ENCODE measurements at regions not wholly inside any gene's neighbourhood (a gene's known extent, or its start where the extent isn't known, plus 50 kb on each side); places are given as distances from the start of the nearest gene placed in this dataset.

DNA sequence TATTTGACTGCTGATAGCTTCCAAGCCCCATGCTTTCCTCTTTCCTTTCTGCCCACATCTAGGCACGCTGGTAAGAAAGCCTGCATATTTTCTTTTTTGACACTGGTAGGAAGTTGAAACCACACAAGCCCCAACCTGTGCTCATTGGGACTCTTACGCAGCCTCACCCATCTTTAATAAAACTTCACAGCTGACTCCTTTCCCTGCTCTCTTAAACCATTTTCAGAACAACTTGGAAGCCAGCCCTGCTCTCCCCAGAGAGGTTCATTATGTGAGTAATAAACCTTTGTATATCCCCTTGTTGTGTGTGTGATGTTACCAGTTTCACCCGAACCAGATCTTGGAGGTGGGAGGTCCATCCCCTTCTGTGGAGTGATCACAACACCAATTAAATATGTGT, 268.4 kb downstream of the GPD2 start:
- Mint-ChIP-seq H3K9me3 (no peaks in the 10 kb centered on the region), H3K27ac (no peak overlapping the region), H3K36me3 (ENCODE audit: insufficient read depth in 2 of 2) (no peaks in the 10 kb centered on the region), H3K4me3 (no peak overlapping the region), H3K4me1 (ENCODE audit: low read depth) (no peaks in the 10 kb centered on the region), H3K27me3 (ENCODE audit: low read depth) (peaks cover 4% of the 10 kb centered on the region)
- DNase-seq (no peak), ATAC-seq (replicated peaks in 1 of 2) (no peak)

DNA sequence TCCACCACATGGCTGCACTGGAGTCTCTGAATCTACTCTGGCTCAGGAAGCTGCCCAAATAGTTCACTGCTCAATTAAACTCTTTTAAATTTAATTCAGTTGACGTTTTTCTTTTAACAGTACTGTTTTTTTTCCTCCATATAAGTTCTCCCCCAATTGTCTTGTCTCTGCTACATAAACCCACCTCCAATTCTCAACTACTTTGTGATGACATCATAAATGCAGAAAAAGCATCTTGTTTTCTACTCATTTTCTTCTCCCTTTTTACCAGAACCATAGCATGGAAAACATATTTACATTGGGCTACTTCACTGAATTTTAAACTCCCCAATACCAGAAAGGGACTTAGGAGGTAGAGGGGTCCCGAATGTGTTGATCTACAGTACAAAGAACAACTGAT, 270.4 kb downstream of the GPD2 start:
- Mint-ChIP-seq H3K4me3 (no peak overlapping the region), H3K36me3 (ENCODE audit: insufficient read depth in 2 of 2) (no peaks in the 10 kb centered on the region), H3K27ac (no peak overlapping the region), H3K9me3 (no peaks in the 10 kb centered on the region), H3K27me3 (ENCODE audit: low read depth) (peaks cover 4% of the 10 kb centered on the region), H3K4me1 (ENCODE audit: low read depth) (no peaks in the 10 kb centered on the region)
- DNase-seq: no peak
- no peak for ATAC-seq (replicated peaks in 1 of 2)

DNA sequence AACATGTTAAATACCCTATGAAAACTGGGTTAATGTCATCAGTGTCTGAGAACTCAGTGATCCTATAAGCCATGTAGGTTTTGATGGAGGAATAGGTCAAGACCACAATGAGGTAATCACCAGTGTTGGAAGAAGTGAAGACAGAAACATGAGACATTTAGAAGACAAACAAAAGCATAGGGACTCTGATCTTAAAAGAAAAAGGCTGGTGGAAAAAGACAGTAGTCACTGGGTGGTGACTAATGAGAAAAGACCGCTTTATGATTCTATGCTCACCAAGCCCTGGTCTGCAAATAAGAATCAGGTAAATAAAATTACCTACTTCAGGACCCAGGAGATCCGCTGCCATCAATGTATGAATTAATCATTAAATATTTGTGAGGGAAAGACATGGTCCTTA, 271.9 kb downstream of the GPD2 start:
- Mint-ChIP-seq H3K9me3 (no peaks in the 10 kb centered on the region), H3K27ac (no peak overlapping the region), H3K27me3 (ENCODE audit: low read depth) (no peaks in the 10 kb centered on the region), H3K4me1 (ENCODE audit: low read depth) (no peaks in the 10 kb centered on the region), H3K36me3 (ENCODE audit: insufficient read depth in 2 of 2) (no peaks in the 10 kb centered on the region), H3K4me3 (no peak overlapping the region)
- ATAC-seq (replicated peaks in 1 of 2) (no peak), DNase-seq (no peak)

DNA sequence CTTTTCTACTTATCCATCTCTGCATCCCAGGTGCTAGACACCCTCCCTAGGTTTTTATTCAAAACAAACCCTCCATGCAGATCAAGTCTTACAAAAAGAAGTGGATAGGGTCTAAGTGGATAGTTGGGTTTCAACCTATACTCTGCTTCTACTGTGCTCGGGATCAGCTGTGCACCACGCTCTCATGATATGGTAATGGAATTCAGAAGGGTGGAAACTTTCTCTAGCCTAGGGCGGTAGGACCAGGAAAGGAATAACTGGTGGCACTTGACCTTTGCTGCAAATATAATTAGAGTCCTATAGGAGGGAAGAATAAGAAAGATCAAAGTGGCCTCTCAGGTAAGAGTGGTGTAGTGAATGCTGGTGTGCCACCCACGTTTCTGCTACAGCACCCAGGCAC, 272.9 kb downstream of the GPD2 start:
- Mint-ChIP-seq H3K27me3 (ENCODE audit: low read depth) (no peaks in the 10 kb centered on the region), H3K36me3 (ENCODE audit: insufficient read depth in 2 of 2) (no peaks in the 10 kb centered on the region), H3K27ac (no peak overlapping the region), H3K4me1 (ENCODE audit: low read depth) (no peaks in the 10 kb centered on the region), H3K9me3 (no peaks in the 10 kb centered on the region), H3K4me3 (no peak overlapping the region)
- ATAC-seq (replicated peaks in 1 of 2): no peak
- DNase-seq: no peak

DNA sequence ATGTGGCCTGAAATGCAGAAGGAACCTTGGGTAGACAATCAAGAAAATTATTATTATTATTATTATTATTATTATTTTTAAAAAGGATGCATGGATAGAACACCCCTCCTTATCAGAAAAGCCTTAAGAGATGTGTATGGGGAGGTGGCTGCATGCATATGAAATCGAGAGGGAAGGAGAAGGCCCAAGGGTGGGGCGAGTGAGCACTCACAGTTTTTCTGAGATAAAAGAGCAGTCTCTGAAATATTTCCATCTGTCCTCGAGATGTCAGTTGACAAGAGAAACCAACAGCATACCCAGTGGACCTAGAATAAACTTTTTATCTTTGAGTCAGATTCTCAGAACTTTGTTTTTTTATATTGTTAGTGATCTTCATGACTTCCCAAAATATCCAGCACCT, 282.9 kb downstream of the GPD2 start:
- H3K27me3 Mint-ChIP-seq (ENCODE audit: low read depth): peaks cover 6% of the 10 kb centered on the region
- H3K4me3 Mint-ChIP-seq: no peak overlapping the region
- no peak for DNase-seq
- no peak overlapping the region for H3K27ac Mint-ChIP-seq
- no peak for ATAC-seq (replicated peaks in 1 of 2)
- H3K36me3 Mint-ChIP-seq (ENCODE audit: insufficient read depth in 2 of 2): no peaks in the 10 kb centered on the region
- no peaks in the 10 kb centered on the region for H3K9me3 Mint-ChIP-seq
- no peaks in the 10 kb centered on the region for H3K4me1 Mint-ChIP-seq (ENCODE audit: low read depth)

DNA sequence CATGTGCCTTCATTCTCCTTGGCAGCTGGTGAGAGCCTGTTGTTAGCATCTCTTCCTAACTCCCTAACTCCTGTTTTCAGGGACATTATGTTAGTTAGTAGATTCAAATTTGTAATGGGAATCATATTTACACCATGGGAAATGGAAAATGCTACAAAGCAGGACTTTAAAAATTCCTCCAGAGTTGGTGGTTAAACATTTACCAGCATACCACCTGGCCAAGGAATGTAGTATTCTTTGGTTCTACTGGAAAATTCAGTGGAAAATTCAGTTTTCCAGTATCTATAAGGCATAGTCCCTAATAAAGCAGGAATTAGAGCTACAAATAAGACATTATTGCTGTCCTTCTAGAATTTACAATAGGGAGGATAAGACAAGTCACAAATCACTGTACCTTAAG, 291.7 kb downstream of the GPD2 start:
- Mint-ChIP-seq H3K27ac (no peak overlapping the region), H3K27me3 (ENCODE audit: low read depth) (no peaks in the 10 kb centered on the region), H3K4me1 (ENCODE audit: low read depth) (no peaks in the 10 kb centered on the region), H3K36me3 (ENCODE audit: insufficient read depth in 2 of 2) (no peaks in the 10 kb centered on the region), H3K9me3 (no peaks in the 10 kb centered on the region), H3K4me3 (no peak overlapping the region)
- DNase-seq: no peak
- no peak for ATAC-seq (replicated peaks in 1 of 2)

DNA sequence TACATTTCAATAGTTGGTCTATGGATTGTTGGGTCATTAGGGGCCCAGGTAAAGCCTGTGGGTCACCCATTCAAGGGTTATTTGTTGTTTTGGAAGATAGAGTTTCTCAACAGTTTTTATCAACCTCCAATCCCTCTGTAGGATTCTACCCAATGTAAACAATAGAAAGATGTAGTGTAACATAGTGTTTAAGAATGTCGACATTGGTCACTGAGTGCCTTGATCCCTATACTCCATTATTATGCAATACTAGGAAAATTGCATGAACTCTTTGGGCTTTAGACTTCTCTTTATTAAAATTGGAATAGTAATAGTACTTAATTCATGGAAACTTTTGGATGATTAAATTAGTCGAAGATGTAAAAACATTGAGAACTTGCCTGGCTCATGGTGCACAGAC, 292.1 kb downstream of the GPD2 start:
- no peaks in the 10 kb centered on the region for H3K36me3 Mint-ChIP-seq (ENCODE audit: insufficient read depth in 2 of 2)
- no peak overlapping the region for H3K27ac Mint-ChIP-seq
- no peaks in the 10 kb centered on the region for H3K27me3 Mint-ChIP-seq (ENCODE audit: low read depth)
- DNase-seq: no peak
- no peak overlapping the region for H3K4me3 Mint-ChIP-seq
- ATAC-seq (replicated peaks in 1 of 2): no peak
- no peaks in the 10 kb centered on the region for H3K9me3 Mint-ChIP-seq
- H3K4me1 Mint-ChIP-seq (ENCODE audit: low read depth): no peaks in the 10 kb centered on the region

DNA sequence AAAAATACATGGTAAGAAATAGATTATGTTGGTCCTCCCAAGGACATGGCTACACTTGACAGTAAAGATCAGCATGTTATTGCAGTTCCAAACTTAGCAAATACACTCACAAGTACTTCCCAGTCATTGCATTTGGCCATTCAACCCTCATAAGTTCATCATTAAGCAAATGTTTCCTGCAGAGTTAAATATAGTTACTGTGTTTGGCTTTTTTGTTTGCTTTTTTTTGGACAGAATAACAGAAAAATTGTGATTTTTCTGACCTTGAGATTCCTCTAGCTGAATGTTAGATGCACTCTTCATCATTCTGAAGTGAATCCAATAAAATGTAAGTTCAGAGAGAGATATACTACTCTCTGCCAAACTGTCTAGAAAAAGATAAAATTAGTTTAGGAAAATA, 295.3 kb downstream of the GPD2 start:
- H3K9me3 Mint-ChIP-seq: no peaks in the 10 kb centered on the region
- no peak for DNase-seq
- no peaks in the 10 kb centered on the region for H3K27me3 Mint-ChIP-seq (ENCODE audit: low read depth)
- H3K4me1 Mint-ChIP-seq (ENCODE audit: low read depth): no peaks in the 10 kb centered on the region
- H3K4me3 Mint-ChIP-seq: no peak overlapping the region
- no peak for ATAC-seq (replicated peaks in 1 of 2)
- H3K27ac Mint-ChIP-seq: no peak overlapping the region
- no peaks in the 10 kb centered on the region for H3K36me3 Mint-ChIP-seq (ENCODE audit: insufficient read depth in 2 of 2)

DNA sequence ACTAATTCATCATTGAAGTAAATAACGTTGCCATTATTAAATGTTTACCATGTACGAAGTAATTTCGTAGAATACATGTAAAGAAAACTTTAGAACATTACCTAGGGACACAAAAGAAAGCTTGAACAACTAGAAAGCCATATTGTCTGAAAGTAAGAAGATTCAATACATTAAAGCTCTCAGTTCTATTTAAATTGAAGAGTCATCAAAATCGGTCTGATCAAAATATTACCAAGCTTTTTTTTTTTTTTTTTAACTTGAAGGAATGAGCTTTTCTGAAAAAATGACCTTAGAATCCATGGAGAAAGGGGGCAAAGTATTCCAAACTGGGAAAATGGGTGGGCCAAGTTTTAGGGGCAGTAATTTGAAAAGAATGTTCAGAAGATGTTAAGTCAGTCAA, 300.8 kb downstream of the GPD2 start:
- no peaks in the 10 kb centered on the region for H3K4me1 Mint-ChIP-seq (ENCODE audit: low read depth)
- ATAC-seq (replicated peaks in 1 of 2): no peak
- no peaks in the 10 kb centered on the region for H3K9me3 Mint-ChIP-seq
- no peak overlapping the region for H3K4me3 Mint-ChIP-seq
- no peaks in the 10 kb centered on the region for H3K27me3 Mint-ChIP-seq (ENCODE audit: low read depth)
- H3K27ac Mint-ChIP-seq: no peak overlapping the region
- H3K36me3 Mint-ChIP-seq (ENCODE audit: insufficient read depth in 2 of 2): no peaks in the 10 kb centered on the region
- DNase-seq: no peak

DNA sequence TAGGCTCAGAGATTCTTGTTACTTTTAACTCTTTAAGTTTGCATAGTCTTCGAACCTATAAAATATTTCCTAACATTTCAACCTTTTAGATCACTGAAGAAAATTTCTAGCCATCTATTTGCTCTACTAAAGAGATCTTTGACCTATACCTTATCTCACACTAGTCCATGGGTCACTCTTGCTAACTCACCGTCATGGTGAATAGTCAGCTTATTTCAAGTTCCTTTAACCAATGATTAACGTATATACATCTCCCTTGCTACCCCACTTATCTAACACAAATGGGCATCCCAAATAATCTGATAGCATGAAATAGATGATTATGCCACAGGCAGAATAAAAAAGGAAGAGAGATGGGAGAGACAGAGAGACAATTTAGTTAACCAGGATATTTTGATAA, 303.1 kb downstream of the GPD2 start:
- H3K27ac Mint-ChIP-seq: no peak overlapping the region
- no peak for DNase-seq
- no peaks in the 10 kb centered on the region for H3K9me3 Mint-ChIP-seq
- H3K27me3 Mint-ChIP-seq (ENCODE audit: low read depth): no peaks in the 10 kb centered on the region
- H3K4me3 Mint-ChIP-seq: no peak overlapping the region
- no peaks in the 10 kb centered on the region for H3K36me3 Mint-ChIP-seq (ENCODE audit: insufficient read depth in 2 of 2)
- ATAC-seq (replicated peaks in 1 of 2): no peak
- H3K4me1 Mint-ChIP-seq (ENCODE audit: low read depth): no peaks in the 10 kb centered on the region

DNA sequence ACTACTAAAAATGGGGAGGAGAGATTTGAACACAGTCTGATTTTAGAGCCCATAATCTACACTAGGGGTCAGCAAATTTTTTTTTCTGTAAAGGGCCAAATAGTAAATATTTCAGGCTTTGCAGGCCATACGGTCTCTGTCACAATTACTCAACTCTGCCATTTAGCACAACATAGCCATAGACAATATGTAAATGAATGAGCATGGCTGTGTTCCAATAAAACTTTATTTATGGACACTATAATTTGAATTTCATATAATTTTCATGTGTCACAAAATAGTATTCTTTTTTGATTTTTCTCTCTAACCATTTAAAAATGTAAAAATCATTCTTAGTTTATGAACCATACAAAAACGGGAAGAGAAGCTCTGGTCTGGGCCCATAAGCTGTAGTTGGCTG, 309.4 kb downstream of the GPD2 start:
- Mint-ChIP-seq H3K27me3 (ENCODE audit: low read depth) (no peaks in the 10 kb centered on the region), H3K4me3 (no peak overlapping the region), H3K36me3 (ENCODE audit: insufficient read depth in 2 of 2) (no peaks in the 10 kb centered on the region), H3K9me3 (no peaks in the 10 kb centered on the region), H3K27ac (no peak overlapping the region), H3K4me1 (ENCODE audit: low read depth) (no peaks in the 10 kb centered on the region)
- no peak for DNase-seq
- ATAC-seq (replicated peaks in 1 of 2): no peak

DNA sequence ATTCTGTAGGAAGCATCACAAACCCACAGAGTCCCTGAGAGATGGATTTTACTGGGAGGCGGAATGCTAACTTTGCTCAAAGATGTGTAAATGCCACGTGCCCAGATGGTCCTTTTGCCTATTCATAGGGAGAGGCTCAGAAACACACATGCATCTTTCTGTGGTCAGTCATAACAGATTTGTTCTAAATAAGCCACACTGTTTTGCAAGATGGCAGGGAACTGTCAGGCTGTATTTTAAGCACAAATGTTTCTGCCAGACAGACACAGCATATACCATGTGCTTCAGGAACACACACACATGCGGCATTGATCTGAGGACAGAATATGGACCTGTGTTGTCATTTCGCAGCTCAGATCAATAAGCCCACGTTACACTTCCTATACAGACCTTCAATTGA, 312.0 kb downstream of the GPD2 start:
- no peaks in the 10 kb centered on the region for H3K36me3 Mint-ChIP-seq (ENCODE audit: insufficient read depth in 2 of 2)
- no peak overlapping the region for H3K4me3 Mint-ChIP-seq
- ATAC-seq (replicated peaks in 1 of 2) (no peak), DNase-seq (no peak)
- no peaks in the 10 kb centered on the region for H3K4me1 Mint-ChIP-seq (ENCODE audit: low read depth)
- H3K27me3 Mint-ChIP-seq (ENCODE audit: low read depth): no peaks in the 10 kb centered on the region
- H3K9me3 Mint-ChIP-seq: no peaks in the 10 kb centered on the region
- H3K27ac Mint-ChIP-seq: no peak overlapping the region

DNA sequence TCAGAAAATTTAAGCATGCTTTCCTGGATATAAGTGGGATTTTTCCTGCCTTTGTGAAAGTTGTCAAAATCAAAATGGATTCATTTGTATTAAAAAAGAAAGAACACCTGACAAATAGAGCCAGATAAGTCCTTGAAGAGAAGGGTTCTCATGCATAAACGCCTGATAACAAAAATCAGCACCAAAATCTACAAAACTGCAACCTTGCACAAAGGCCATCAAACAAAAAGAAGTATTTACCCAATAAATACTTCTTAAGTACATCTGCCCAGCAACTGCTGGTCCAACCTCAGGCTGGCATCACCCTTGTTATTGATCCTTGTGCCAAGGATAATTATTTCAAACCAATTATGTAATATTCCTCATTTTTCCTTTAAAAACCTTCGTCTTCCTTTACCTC, 315.9 kb downstream of the GPD2 start:
- Mint-ChIP-seq H3K4me3 (no peak overlapping the region), H3K27ac (no peak overlapping the region), H3K36me3 (ENCODE audit: insufficient read depth in 2 of 2) (no peaks in the 10 kb centered on the region), H3K9me3 (no peaks in the 10 kb centered on the region), H3K27me3 (ENCODE audit: low read depth) (no peaks in the 10 kb centered on the region), H3K4me1 (ENCODE audit: low read depth) (no peaks in the 10 kb centered on the region)
- DNase-seq: no peak
- no peak for ATAC-seq (replicated peaks in 1 of 2)

DNA sequence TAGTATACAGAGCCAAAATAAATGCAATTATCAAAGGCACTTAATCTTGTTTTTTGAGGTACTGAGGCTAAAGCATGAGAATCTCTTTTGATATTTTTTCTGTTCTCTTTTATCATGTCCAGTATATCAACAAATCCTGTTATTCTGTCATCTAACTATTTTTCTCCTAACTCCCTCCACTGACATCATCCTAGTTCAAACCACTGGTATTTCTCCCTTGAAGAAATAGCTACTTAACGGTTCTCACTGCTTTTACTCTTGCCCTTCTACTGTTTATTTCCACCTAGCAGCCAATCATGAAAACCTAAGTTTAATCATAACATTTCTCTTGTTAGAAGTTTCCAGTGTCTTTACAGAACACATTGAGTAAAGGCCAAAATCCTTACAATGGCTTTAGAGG, 317.6 kb downstream of the GPD2 start:
- Mint-ChIP-seq H3K4me1 (ENCODE audit: low read depth) (no peaks in the 10 kb centered on the region), H3K36me3 (ENCODE audit: insufficient read depth in 2 of 2) (no peaks in the 10 kb centered on the region), H3K27ac (no peak overlapping the region), H3K9me3 (peaks cover 0 to 2% of the 10 kb centered on the region in 2 donors), H3K4me3 (no peak overlapping the region), H3K27me3 (ENCODE audit: low read depth) (no peaks in the 10 kb centered on the region)
- ATAC-seq (replicated peaks in 1 of 2): no peak
- DNase-seq: no peak

DNA sequence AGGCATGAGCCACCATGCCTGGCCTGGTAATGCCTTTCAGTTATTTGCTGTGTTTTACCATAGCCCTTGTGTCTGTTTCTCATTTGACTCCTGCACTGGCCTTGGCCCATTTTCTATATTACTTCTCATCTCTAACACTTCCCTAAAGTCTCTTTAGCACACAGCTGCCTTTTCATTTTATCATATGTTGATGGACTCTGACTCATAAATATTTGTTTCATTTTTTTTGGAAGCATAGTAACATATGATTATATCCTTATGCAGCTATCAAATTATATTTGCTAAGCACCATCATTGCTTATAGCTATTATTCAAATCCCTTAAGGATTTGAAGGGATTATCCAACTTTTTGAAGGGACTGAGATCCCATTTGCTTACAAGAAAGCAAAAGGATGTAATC, 320.3 kb downstream of the GPD2 start:
- H3K4me3 Mint-ChIP-seq: no peak overlapping the region

More for the DNA sequence above, 320.3 kb downstream of the GPD2 start:
- Mint-ChIP-seq H3K27ac (no peak overlapping the region), H3K9me3 (peaks cover 2 to 3% of the 10 kb centered on the region in 2 donors), H3K36me3 (ENCODE audit: insufficient read depth in 2 of 2) (no peaks in the 10 kb centered on the region), H3K4me1 (ENCODE audit: low read depth) (no peaks in the 10 kb centered on the region), H3K27me3 (ENCODE audit: low read depth) (no peaks in the 10 kb centered on the region)
- ATAC-seq (replicated peaks in 1 of 2) (no peak), DNase-seq (no peak)

Measured in activated T-cell treated with anti-CD3 and anti-CD28 coated beads, Interleukin-2, amount 50 U/mL, for 72 hours (primary cell).